Osteoblast (primary cell): ENCODE measurements at regions not wholly inside any gene's neighbourhood (a gene's known extent, or its start where the extent isn't known, plus 50 kb on each side); places are given as distances from the start of the nearest gene placed in this dataset.
A peak's percentile ranks its signal among the peaks of the same experiment; 100 is the strongest.

ENCODE experiments used
- DNase-seq: peaks from one replicate; pipeline ENCODE4 v3.0.0; 2011; ENCODE audit warnings: low spot score, mixed read lengths; ENCODE audit not compliant: insufficient read length; ENCODE audit errors: missing footprints
- H2AFZ ChIP-seq: 2 replicates; pipeline ENCODE4 v1.6.0; 2011; ENCODE audit warnings: mild to moderate bottlenecking, low read length
- H3K27ac ChIP-seq: 2 replicates; pipeline ENCODE4 v1.5.1; 2011; ENCODE audit warnings: mild to moderate bottlenecking, low read depth, low read length, moderate library complexity
- H3K27me3 ChIP-seq: 2 replicates; pipeline ENCODE4 v1.6.0; 2012; ENCODE audit warnings: mild to moderate bottlenecking, control low read depth, inconsistent platforms, low read length, moderate library complexity; ENCODE audit not compliant: insufficient read depth
- H3K36me3 ChIP-seq: 2 replicates; pipeline ENCODE4 v1.5.1; 2011; ENCODE audit warnings: mild to moderate bottlenecking, low read length, control low read depth, moderate library complexity; ENCODE audit not compliant: insufficient read depth
- H3K4me1 ChIP-seq: 2 replicates; pipeline ENCODE4 v1.5.1; 2011; ENCODE audit warnings: mild to moderate bottlenecking, low read length, control low read depth, moderate library complexity; ENCODE audit not compliant: insufficient read depth
- H3K4me2 ChIP-seq: 2 replicates; pipeline ENCODE4 v1.6.0; 2011; ENCODE audit warnings: mild to moderate bottlenecking, low read length; ENCODE audit not compliant: insufficient read depth
- H3K4me3 ChIP-seq: fragments of 200-600 bp; sonication (generic); 3 replicates; pipeline ENCODE4 v1.5.1; 2012; ENCODE audit warnings: mild to moderate bottlenecking, low read length, inconsistent platforms; ENCODE audit not compliant: insufficient read depth
- H3K79me2 ChIP-seq: 2 replicates; pipeline ENCODE4 v1.6.0; 2012; ENCODE audit warnings: mild to moderate bottlenecking, low read length, control low read depth, inconsistent platforms; ENCODE audit not compliant: insufficient read depth
- H3K9me3 ChIP-seq: 2 replicates; pipeline ENCODE4 v1.5.1; 2011; ENCODE audit warnings: low read depth, low read length, control low read depth
- H4K20me1 ChIP-seq: 2 replicates; pipeline ENCODE4 v1.6.0; 2012; ENCODE audit warnings: mild to moderate bottlenecking, low read length, control low read depth; ENCODE audit not compliant: insufficient read depth
- TF ChIP-seq, protein P1 (sequence below): IDR thresholded peaks from 2 replicates; pipeline ENCODE4 v1.5.1; 2011; ENCODE audit warnings: mild to moderate bottlenecking, low read depth, low read length, moderate library complexity; ENCODE audit errors: extremely low read depth

DNA sequence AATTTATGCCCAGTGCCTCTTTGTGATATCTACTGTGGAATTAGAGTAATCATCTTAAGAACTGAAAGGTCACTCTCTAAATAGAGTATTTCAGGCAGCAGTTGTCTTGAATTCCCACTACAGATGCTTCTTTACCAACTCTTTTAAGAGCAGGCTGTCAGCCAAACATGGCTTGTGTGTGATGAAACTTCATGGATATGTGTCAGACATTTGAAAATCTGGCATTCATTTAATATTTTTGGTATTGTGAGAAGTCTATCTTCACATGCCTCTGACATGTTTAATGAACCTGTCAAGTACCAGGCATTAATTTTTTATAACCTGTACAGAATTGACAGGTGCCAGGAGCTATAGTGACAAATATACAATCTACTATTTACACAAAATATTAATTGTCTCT, 318.6 kb downstream of the CDH9 start:
- no peaks in the 10 kb centered on the region for H3K36me3 ChIP-seq
- no peaks in the 10 kb centered on the region for H3K27me3 ChIP-seq
- H3K79me2 ChIP-seq: no peaks in the 10 kb centered on the region
- TF ChIP-seq, protein P1, sequence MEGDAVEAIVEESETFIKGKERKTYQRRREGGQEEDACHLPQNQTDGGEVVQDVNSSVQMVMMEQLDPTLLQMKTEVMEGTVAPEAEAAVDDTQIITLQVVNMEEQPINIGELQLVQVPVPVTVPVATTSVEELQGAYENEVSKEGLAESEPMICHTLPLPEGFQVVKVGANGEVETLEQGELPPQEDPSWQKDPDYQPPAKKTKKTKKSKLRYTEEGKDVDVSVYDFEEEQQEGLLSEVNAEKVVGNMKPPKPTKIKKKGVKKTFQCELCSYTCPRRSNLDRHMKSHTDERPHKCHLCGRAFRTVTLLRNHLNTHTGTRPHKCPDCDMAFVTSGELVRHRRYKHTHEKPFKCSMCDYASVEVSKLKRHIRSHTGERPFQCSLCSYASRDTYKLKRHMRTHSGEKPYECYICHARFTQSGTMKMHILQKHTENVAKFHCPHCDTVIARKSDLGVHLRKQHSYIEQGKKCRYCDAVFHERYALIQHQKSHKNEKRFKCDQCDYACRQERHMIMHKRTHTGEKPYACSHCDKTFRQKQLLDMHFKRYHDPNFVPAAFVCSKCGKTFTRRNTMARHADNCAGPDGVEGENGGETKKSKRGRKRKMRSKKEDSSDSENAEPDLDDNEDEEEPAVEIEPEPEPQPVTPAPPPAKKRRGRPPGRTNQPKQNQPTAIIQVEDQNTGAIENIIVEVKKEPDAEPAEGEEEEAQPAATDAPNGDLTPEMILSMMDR: no peak
- no peak overlapping the region for H2AFZ ChIP-seq
- no peaks in the 10 kb centered on the region for H3K9me3 ChIP-seq
- DNase-seq: no peak
- H3K4me2 ChIP-seq: no peak overlapping the region
- H3K4me3 ChIP-seq: no peak overlapping the region
- no peaks in the 10 kb centered on the region for H3K4me1 ChIP-seq
- no peaks in the 10 kb centered on the region for H4K20me1 ChIP-seq
- no peak overlapping the region for H3K27ac ChIP-seq

DNA sequence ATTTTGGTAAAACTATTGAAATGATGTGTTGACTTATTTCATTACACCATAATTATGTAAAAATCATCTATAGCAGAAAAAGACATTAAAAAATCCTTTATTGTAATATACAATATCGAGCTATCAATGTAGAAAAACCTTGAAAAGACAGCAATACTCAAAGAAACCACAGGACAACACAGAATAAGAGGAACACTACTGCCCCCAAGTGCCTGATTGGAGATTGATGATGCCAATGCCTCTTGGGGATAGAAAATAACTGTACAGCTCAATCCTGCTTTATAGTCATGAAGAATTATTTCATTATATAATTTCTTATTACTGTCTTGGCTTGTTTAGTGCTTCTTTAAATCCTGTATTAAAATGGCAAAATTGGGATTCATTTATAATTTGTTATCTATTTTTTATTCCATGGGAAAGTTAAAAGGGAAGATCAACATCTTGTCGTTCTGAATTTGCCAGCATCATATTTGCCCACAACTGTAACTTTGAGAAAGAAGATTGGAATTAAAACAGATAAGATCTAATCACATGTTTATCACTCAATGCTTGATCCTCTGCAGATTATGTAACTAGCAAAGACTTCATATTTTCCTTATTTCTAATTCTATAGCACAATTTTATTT, 337.5 kb downstream of the CDH9 start:
- DNase-seq: no peak
- Histone ChIP-seq H2AFZ (no peak overlapping the region), H3K4me3 (no peak overlapping the region), H3K27me3 (no peaks in the 10 kb centered on the region), H3K4me1 (no peaks in the 10 kb centered on the region), H3K9me3 (no peaks in the 10 kb centered on the region), H3K27ac (no peak overlapping the region), H4K20me1 (no peaks in the 10 kb centered on the region), H3K79me2 (no peaks in the 10 kb centered on the region), H3K36me3 (no peaks in the 10 kb centered on the region), H3K4me2 (no peak overlapping the region)
- TF ChIP-seq, protein P1: peak; percentile 4

DNA sequence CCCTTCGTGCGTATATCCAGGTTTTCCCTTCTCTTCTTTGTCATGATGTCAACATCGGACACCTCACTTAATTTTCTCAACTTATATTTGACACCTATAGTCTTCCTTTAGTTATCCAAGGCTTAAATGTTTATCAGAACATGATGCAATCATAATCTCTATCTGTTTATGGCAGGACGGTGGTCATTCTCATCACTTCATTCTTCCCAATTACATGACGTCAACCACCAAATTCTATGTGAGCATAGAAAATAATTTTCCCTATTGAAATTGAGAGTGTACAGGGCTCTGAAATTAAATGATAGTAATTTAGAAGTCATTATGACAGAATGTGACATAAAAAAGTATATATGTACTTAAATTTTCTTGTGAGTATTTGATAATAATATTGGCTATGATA, 345.4 kb downstream of the CDH9 start:
- H3K36me3 ChIP-seq: no peaks in the 10 kb centered on the region
- no peak overlapping the region for H3K27ac ChIP-seq
- peaks cover 4% of the 10 kb centered on the region for H3K9me3 ChIP-seq
- TF ChIP-seq, protein P1: no peak
- H3K27me3 ChIP-seq: no peaks in the 10 kb centered on the region
- no peaks in the 10 kb centered on the region for H4K20me1 ChIP-seq
- H3K4me3 ChIP-seq: no peak overlapping the region
- no peak overlapping the region for H2AFZ ChIP-seq
- DNase-seq: no peak
- no peaks in the 10 kb centered on the region for H3K79me2 ChIP-seq
- no peak overlapping the region for H3K4me2 ChIP-seq
- no peaks in the 10 kb centered on the region for H3K4me1 ChIP-seq

DNA sequence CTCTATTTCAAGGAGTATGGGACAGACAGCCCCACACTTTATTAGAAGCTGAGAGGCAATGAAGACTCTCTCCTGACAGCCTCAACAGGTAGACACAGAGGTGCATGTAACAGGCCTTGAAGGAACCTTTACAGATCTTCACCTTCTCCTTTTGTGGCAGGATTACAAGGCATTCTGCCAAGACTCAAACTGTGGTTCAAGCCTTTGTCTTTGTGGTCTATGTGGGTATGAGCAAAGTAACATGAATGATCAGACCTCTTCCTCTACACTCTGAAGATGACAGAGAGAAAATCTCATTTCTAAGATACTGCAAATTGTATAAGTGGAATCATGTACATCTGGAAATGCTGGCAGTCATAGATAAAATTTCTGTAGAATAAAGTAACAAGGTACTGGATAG, 346.9 kb downstream of the CDH9 start:
- H3K9me3 ChIP-seq: peaks cover 4% of the 10 kb centered on the region
- H2AFZ ChIP-seq: no peak overlapping the region
- H4K20me1 ChIP-seq: no peaks in the 10 kb centered on the region
- H3K27me3 ChIP-seq: no peaks in the 10 kb centered on the region
- H3K36me3 ChIP-seq: no peaks in the 10 kb centered on the region
- H3K4me2 ChIP-seq: no peak overlapping the region
- no peak overlapping the region for H3K4me3 ChIP-seq
- TF ChIP-seq, protein P1: no peak
- no peaks in the 10 kb centered on the region for H3K4me1 ChIP-seq
- no peak for DNase-seq
- no peak overlapping the region for H3K27ac ChIP-seq
- H3K79me2 ChIP-seq: no peaks in the 10 kb centered on the region
